HepG2 (cell line): ENCODE measurements at regions not wholly inside any gene's neighbourhood (a gene's known extent, or its start where the extent isn't known, plus 50 kb on each side); places are given as distances from the start of the nearest gene placed in this dataset.

ENCODE experiments used
- ATAC-seq: fragments of 200-7000 bp; cut with Tn5 transposase; 3 replicates; pipeline ENCODE4 v1.9.1; 2020; ENCODE audit warnings: mild to moderate bottlenecking, moderate library complexity
- BruUV-seq: library from RNA; stranded (reverse); fragments of 400-500 nt; replicated peaks from 2 replicates; lab custom pipeline; 2021; lab: Mats Ljungman, UMichigan
- CTCF ChIA-PET: fragments of 300-600 bp; formaldehyde crosslinking; extraction: SDS; loops from one replicate; lab custom pipeline; 2021; ENCODE audit warnings: low total read pairs, inconsistent platforms, low intra/inter-chr PET ratio; lab: Yijun Ruan, JAX
- POLR2A ChIA-PET: fragments of 350-600 bp; sonication (Branson Sonifier 250); formaldehyde crosslinking; loops from one replicate; lab custom pipeline; 2020; ENCODE audit warnings: antibody characterized with exemption, inconsistent platforms; lab: Yijun Ruan, JAX
- DNase-seq: peaks from one replicate; pipeline ENCODE4 v3.0.0-alpha.2; 2015; ENCODE audit warnings: low spot score
- FAIRE-seq: peaks from 3 replicates; lab custom pipeline; 2011; peaks lifted over from hg19 to GRCh38; lab: Jason Lieb, UNC
- H2AFZ ChIP-seq: one replicate; pipeline ENCODE4 v1.6.1; 2011; ENCODE audit warnings: low read length, inconsistent platforms
- H3K27ac ChIP-seq: fragments of 300-600 bp; 3 replicates; pipeline ENCODE4 v1.8.0; 2011; ENCODE audit warnings: mixed run types, mild to moderate bottlenecking, mixed read lengths, low read length, inconsistent platforms; ENCODE audit not compliant: insufficient read depth; ENCODE audit errors: extremely low read length
- H3K27me3 ChIP-seq, 2 experiments: fragments of 200-600 bp in 1 of 2; 2 replicates in 1 of 2; 3 replicates in 1 of 2; pipeline versions ENCODE4 v1.6.0 to v1.8.0; 2011; ENCODE audit warnings: low read length in 2 of 2, mild to moderate bottlenecking in 2 of 2, moderate library complexity in 2 of 2, inconsistent platforms in 1 of 2; ENCODE audit not compliant: insufficient read depth in 2 of 2, control insufficient read depth in 1 of 2
- H3K36me3 ChIP-seq, 2 experiments: fragments of 200-600 bp in 1 of 2; replicated peaks in 1 of 2; 2 replicates in 1 of 2; 3 replicates in 1 of 2; pipeline versions ENCODE4 v1.5.1 to v1.8.0; 2011; ENCODE audit warnings: low read length in 2 of 2, inconsistent platforms in 1 of 2; ENCODE audit not compliant: insufficient read depth in 2 of 2, control insufficient read depth in 1 of 2
- H3K4me1 ChIP-seq: 2 replicates; pipeline ENCODE4 v1.5.1; 2012; ENCODE audit warnings: low read length, inconsistent platforms; ENCODE audit not compliant: insufficient read depth
- H3K4me2 ChIP-seq: 2 replicates; pipeline ENCODE4 v1.6.0; 2011; ENCODE audit warnings: low read depth, low read length, inconsistent platforms
- H3K4me3 ChIP-seq, 3 experiments: fragments of 200-600 bp in 1 of 3; sonication (generic), shearing (Covaris generic) in 1 of 3; replicated peaks in 1 of 3; 2 replicates each; pipeline ENCODE4 v1.5.1; 2011 to 2016; ENCODE audit warnings: low read length in 3 of 3, inconsistent platforms in 2 of 3, low read depth in 2 of 3, mild to moderate bottlenecking in 2 of 3, control low read depth in 1 of 3, mixed read lengths in 1 of 3; ENCODE audit not compliant: insufficient read depth in 1 of 3
- H3K79me2 ChIP-seq: one replicate; pipeline ENCODE4 v1.6.1; 2011; ENCODE audit warnings: low read length, inconsistent platforms; ENCODE audit not compliant: insufficient read depth
- H3K9ac ChIP-seq: 2 replicates; pipeline ENCODE4 v1.6.0; 2011; ENCODE audit warnings: mild to moderate bottlenecking, low read depth, low read length, inconsistent platforms; ENCODE audit not compliant: insufficient read depth
- H3K9me3 ChIP-seq: 2 replicates; pipeline ENCODE4 v1.5.1; 2012; ENCODE audit warnings: mild to moderate bottlenecking, low read length
- H4K20me1 ChIP-seq: 2 replicates; pipeline ENCODE4 v1.6.0; 2011; ENCODE audit warnings: inconsistent platforms, mild to moderate bottlenecking, low read length, moderate library complexity; ENCODE audit not compliant: insufficient read depth
- ATF5 ChIP-seq: sonication (generic); formaldehyde crosslinking; IDR thresholded peaks from 2 replicates; pipeline ENCODE4 v1.4.0; 2020; ENCODE audit warnings: mild to moderate bottlenecking, low read depth, missing genetic modification reagents
- ATF7 ChIP-seq, 2 experiments: fragments of 450-650 bp in 1 of 2; sonication (generic) in 1 of 2; formaldehyde crosslinking in 1 of 2; IDR thresholded peaks; 2 replicates each; pipeline versions ENCODE4 v1.4.0 to v1.6.1; 2016 to 2020; ENCODE audit warnings: antibody characterized with exemption in 1 of 2, mild to moderate bottlenecking in 1 of 2, missing genetic modification reagents in 1 of 2
- ATRX ChIP-seq: sonication (generic); formaldehyde crosslinking; IDR thresholded peaks from 2 replicates; pipeline ENCODE4 v1.4.0; 2020; ENCODE audit warnings: missing genetic modification reagents, borderline replicate concordance
- GABPB1 ChIP-seq: IDR thresholded peaks from 2 replicates; pipeline ENCODE4 v1.6.1; 2016; ENCODE audit warnings: mild to moderate bottlenecking, missing genetic modification reagents, moderate library complexity, missing compliant biosample characterization
- GPBP1L1 ChIP-seq: sonication (generic); formaldehyde crosslinking; IDR thresholded peaks from 2 replicates; pipeline ENCODE4 v1.5.0; 2020; ENCODE audit warnings: mild to moderate bottlenecking, missing genetic modification reagents
- HIC2 ChIP-seq: sonication (generic); formaldehyde crosslinking; IDR thresholded peaks from 2 replicates; pipeline ENCODE4 v1.9.0; 2022; ENCODE audit warnings: low read depth, missing genetic modification reagents
- KLF6 ChIP-seq: IDR thresholded peaks from 2 replicates; pipeline ENCODE4 v1.8.0; 2016; ENCODE audit warnings: missing biosample characterization, missing genetic modification reagents
- MIER3 ChIP-seq: IDR thresholded peaks from 2 replicates; pipeline ENCODE4 v1.6.1; 2016; ENCODE audit warnings: missing compliant biosample characterization, borderline replicate concordance
- TFDP2 ChIP-seq: sonication (generic); formaldehyde crosslinking; IDR thresholded peaks from 2 replicates; pipeline ENCODE4 v1.4.0; 2020; ENCODE audit warnings: missing genetic modification reagents
- ZIK1 ChIP-seq: sonication (generic); formaldehyde crosslinking; IDR thresholded peaks from 2 replicates; pipeline ENCODE4 v1.5.0; 2020; ENCODE audit warnings: mild to moderate bottlenecking, low read depth, missing genetic modification reagents, borderline replicate concordance
- ZNF615 ChIP-seq: sonication (generic); formaldehyde crosslinking; IDR thresholded peaks from 2 replicates; pipeline ENCODE4 v1.5.0; 2020; ENCODE audit warnings: mild to moderate bottlenecking, missing genetic modification reagents, borderline replicate concordance
- ZNF660 ChIP-seq: sonication (generic); formaldehyde crosslinking; IDR thresholded peaks from 2 replicates; pipeline ENCODE4 v1.5.1; 2020; ENCODE audit warnings: mild to moderate bottlenecking, low read depth, missing genetic modification reagents, borderline replicate concordance
- ZNF710 ChIP-seq: sonication (generic); formaldehyde crosslinking; IDR thresholded peaks from 2 replicates; pipeline ENCODE4 v1.5.0; 2020; ENCODE audit warnings: mild to moderate bottlenecking, missing genetic modification reagents, borderline replicate concordance
- WGBS: methylation state at CpG from one replicate; pipeline ENCODE4 v1.1.6; 2017; ENCODE audit warnings: low lambda C conversion rate; 5-methylcytosine and 5-hydroxymethylcytosine counted together
- in situ Hi-C: cut with HindIII; loops from 2 replicates; pipeline ENCODE4 v1.10.0; 2017; ENCODE audit warnings: low pct_unique_long_range_greater_than_20kb; ENCODE audit not compliant: extremely low pct_ligation_motif_present
- intact Hi-C: fragments of 100-400 bp; cut with micrococcal nuclease; formaldehyde crosslinking; loops from one replicate; pipeline ENCODE4 v1.10.0; 2022; ENCODE audit not compliant: unreplicated experiment

- POLR2A ChIA-PET, result no interaction called here
- H3K4me3 ChIP-seq, result no peak overlapping the region
- H3K9ac ChIP-seq, result no peak overlapping the region
- H3K9me3 ChIP-seq, result no peaks in the 10 kb centered on the region
- WGBS, result 67% methylated on average over 1 of the region's 1 CpG
- intact Hi-C loops, result no loop called here
- in situ Hi-C loops, result no loop called here
- H3K4me2 ChIP-seq, result no peak overlapping the region
- CTCF ChIA-PET, result no interaction called here
- no peak for DNase-seq
- no peak overlapping the region for H2AFZ ChIP-seq
- H3K4me1 ChIP-seq, result no peaks in the 10 kb centered on the region
- no peak for FAIRE-seq
- no peaks in the 10 kb centered on the region for H4K20me1 ChIP-seq
- no TSS peak for BruUV-seq
- ATAC-seq, result no peak
- no peaks in the 10 kb centered on the region for H3K27me3 ChIP-seq
- H3K79me2 ChIP-seq, result no peaks in the 10 kb centered on the region
- H3K36me3 ChIP-seq, result no peaks in the 10 kb centered on the region
- no peak overlapping the region for H3K27ac ChIP-seq
- no peak for TF ChIP-seq GABPB1
- TF ChIP-seq ZNF660, result no peak
- TF ChIP-seq GPBP1L1 (CRISPR knock-in tag), result no peak
- no peak for TF ChIP-seq MIER3 (CRISPR knock-in tag)
- no peak for TF ChIP-seq ZIK1 (CRISPR knock-in tag)
- no peak for TF ChIP-seq ZNF615 (CRISPR knock-in tag)
- TF ChIP-seq KLF6, result no peak
- no peak for TF ChIP-seq ZNF710 (CRISPR knock-in tag)
- no peak for TF ChIP-seq ATRX (CRISPR knock-in tag)
- no peak for TF ChIP-seq TFDP2 (CRISPR knock-in tag)
- no peak for TF ChIP-seq ATF5 (CRISPR knock-in tag)
- TF ChIP-seq ATF7 (IDR thresholded peaks at IDR 0.05), result no peak
- TF ChIP-seq ATF7 (CRISPR knock-in tag; IDR thresholded peaks at IDR 0.05), result no peak
- TF ChIP-seq HIC2 (CRISPR knock-in tag), result no peak
Measured at GRCh38 chr12:89939522-89940215, 231.0 kb upstream of the ATP2B1 start.
